Ascending aorta (tissue), 2 donors: ENCODE measurements at regions not wholly inside any gene's neighbourhood (a gene's known extent, or its start where the extent isn't known, plus 50 kb on each side); places are given as distances from the start of the nearest gene placed in this dataset.

Source experiments
- DNase-seq, 2 donors: peaks; one replicate each; pipeline ENCODE4 v3.0.0-alpha.2; 2019; ENCODE audit warnings: low spot score in 2 of 2
- H3K27ac ChIP-seq, 2 donors: fragments of 200-600 bp; sonication (generic); one replicate each; pipeline ENCODE4 v1.5.1; 2016 to 2017; ENCODE audit warnings: mild to moderate bottlenecking in 1 of 2
- H3K27me3 ChIP-seq: fragments of 200-600 bp; sonication (generic); one replicate; pipeline ENCODE4 v1.5.1; 2017
- H3K36me3 ChIP-seq, 2 donors: fragments of 200-600 bp; sonication (generic); one replicate each; pipeline ENCODE4 v1.5.1; 2016
- H3K4me1 ChIP-seq, 2 donors: fragments of 200-600 bp; sonication (generic); one replicate each; pipeline ENCODE4 v1.5.1; 2016 to 2017; ENCODE audit warnings: mild to moderate bottlenecking in 1 of 2
- H3K4me3 ChIP-seq, 2 donors: fragments of 200-600 bp; sonication (generic); one replicate each; pipeline ENCODE4 v1.5.1; 2016 to 2017; ENCODE audit warnings: mild to moderate bottlenecking in 1 of 2
- H3K9me3 ChIP-seq, 2 donors: fragments of 200-600 bp; sonication (generic); one replicate each; pipeline ENCODE4 v1.5.1; 2016
- intact Hi-C: fragments of 100-400 bp; cut with DNase I; formaldehyde crosslinking; loops from one replicate; pipeline ENCODE4 v1.15.1; 2023
- TF ChIP-seq, protein P1 (sequence below), 3 experiments: fragments of 200-600 bp in 2 of 3; fragments of 450-650 bp in 1 of 3; sonication (generic) in 2 of 3; IDR thresholded peaks; one replicate each; pipeline ENCODE4 v1.5.1; 2016 to 2019; ENCODE audit warnings: antibody characterized with exemption in 3 of 3, mild to moderate bottlenecking in 1 of 3, moderate library complexity in 1 of 3

DNA sequence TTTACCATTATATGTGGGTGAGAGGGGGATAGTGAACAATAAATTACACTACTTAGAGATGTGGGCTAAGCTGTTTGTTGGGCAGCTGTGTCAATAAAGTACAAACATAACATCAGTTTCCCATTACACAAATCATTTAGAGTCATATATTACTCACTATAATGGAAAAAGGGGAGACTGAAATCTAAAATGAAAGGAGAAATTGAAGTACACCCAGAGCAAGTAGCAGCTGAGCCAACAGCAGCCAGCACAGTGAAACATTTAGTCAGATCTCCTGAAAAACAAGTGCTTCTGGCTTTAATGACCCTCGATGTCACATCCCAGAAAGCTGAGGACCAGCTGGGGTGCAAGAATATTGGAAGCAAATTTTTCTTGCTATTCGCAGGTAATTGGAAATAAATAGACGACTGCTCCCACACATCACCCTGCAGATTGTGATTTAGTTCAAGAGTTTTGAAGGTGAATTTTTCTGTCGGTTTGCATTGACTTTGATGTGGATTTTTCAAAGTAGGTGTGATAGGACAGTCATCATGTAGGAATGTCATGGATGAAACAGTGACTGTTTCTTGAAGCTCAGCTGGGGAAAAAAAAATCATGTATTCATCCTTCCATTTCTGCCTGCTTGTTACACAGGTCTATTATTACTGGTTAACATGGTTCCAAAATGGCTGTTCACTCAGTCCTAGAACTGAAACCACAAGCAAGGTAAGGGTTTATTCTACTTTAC lies 1607.3 kb upstream of the CELF4 start:
- no peaks in the 10 kb centered on the region for H3K9me3 ChIP-seq
- TF ChIP-seq, protein P1, sequence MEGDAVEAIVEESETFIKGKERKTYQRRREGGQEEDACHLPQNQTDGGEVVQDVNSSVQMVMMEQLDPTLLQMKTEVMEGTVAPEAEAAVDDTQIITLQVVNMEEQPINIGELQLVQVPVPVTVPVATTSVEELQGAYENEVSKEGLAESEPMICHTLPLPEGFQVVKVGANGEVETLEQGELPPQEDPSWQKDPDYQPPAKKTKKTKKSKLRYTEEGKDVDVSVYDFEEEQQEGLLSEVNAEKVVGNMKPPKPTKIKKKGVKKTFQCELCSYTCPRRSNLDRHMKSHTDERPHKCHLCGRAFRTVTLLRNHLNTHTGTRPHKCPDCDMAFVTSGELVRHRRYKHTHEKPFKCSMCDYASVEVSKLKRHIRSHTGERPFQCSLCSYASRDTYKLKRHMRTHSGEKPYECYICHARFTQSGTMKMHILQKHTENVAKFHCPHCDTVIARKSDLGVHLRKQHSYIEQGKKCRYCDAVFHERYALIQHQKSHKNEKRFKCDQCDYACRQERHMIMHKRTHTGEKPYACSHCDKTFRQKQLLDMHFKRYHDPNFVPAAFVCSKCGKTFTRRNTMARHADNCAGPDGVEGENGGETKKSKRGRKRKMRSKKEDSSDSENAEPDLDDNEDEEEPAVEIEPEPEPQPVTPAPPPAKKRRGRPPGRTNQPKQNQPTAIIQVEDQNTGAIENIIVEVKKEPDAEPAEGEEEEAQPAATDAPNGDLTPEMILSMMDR (IDR thresholded peaks at IDR 0.05): no peak
- no peaks in the 10 kb centered on the region for H3K36me3 ChIP-seq
- H3K4me3 ChIP-seq: no peak overlapping the region
- no peak overlapping the region for H3K27ac ChIP-seq
- DNase-seq: no peak
- H3K27me3 ChIP-seq: no peaks in the 10 kb centered on the region
- H3K4me1 ChIP-seq: no peaks in the 10 kb centered on the region
- intact Hi-C loops: no loop called here

DNA sequence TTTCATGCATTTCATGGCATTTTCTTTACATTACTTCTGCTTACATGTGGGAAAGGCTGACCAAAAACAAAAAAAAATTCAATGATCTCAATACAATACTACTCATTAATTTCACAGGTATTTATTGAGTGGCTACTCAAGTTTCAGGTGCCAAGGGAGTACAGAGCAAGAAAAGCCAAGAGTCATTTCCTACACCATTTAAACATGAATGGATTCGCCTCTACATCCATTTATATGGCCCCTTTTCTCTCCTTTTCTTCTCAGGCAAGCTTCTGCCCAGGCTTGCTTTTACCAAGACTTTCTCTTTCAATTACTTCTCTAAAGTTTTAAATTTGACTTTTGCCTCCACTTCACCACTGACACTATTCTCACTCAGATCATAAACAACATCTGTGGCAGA lies 1603.1 kb upstream of the CELF4 start:
- Histone ChIP-seq H3K9me3 (no peaks in the 10 kb centered on the region), H3K27ac (no peak overlapping the region), H3K27me3 (no peaks in the 10 kb centered on the region), H3K4me1 (no peaks in the 10 kb centered on the region), H3K36me3 (no peaks in the 10 kb centered on the region), H3K4me3 (no peak overlapping the region)
- TF ChIP-seq, protein P1 (IDR thresholded peaks at IDR 0.05): no peak
- DNase-seq: no peak
- intact Hi-C loops: no loop called here

DNA sequence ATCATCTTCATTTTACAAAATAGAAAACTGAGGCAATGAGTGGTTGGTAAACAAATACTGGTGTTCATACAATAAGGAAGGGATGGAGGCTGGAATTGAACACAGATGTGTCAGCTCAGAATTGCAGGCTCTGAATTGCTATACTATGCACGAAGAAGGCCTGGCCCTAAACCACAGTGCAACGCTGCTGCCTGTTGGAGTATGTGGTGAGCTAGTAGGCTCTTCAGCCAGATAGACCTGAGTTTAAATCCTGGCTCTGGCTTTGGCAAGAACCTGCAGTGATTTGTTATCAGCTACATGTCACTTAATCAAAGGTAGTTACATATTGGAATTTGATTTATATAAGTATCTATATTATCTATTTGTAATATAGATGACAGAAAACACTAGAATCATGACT lies 1602.4 kb upstream of the CELF4 start:
- H3K4me3 ChIP-seq: no peak overlapping the region
- H3K27ac ChIP-seq: no peak overlapping the region
- DNase-seq: no peak
- no peaks in the 10 kb centered on the region for H3K9me3 ChIP-seq
- intact Hi-C loops: no loop called here
- H3K4me1 ChIP-seq: no peaks in the 10 kb centered on the region
- TF ChIP-seq, protein P1 (IDR thresholded peaks at IDR 0.05): no peak
- no peaks in the 10 kb centered on the region for H3K27me3 ChIP-seq
- no peaks in the 10 kb centered on the region for H3K36me3 ChIP-seq

DNA sequence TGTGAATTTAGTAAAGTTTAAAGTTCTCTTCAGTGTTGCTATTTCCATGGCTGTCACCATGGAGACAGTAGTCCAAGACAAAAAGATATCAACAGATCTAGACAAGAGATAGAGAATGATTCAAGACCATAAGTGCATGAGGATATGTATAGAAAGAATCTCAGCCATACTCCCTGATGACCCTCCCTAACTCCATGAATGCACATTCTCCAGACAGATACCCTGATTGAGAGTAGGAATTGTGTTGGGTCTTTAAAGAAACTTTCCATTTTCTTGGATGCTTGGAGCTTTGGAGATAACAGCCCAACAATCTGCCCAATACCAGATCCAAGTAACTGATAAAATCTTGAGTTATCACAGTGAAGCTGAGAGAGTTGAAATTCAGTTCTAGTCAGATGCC lies 1601.2 kb upstream of the CELF4 start:
- Histone ChIP-seq H3K4me3 (no peak overlapping the region), H3K9me3 (no peaks in the 10 kb centered on the region), H3K27ac (no peak overlapping the region), H3K27me3 (no peaks in the 10 kb centered on the region), H3K4me1 (no peaks in the 10 kb centered on the region), H3K36me3 (no peaks in the 10 kb centered on the region)
- TF ChIP-seq, protein P1 (IDR thresholded peaks at IDR 0.05): no peak
- DNase-seq: no peak
- intact Hi-C loops: no loop called here

DNA sequence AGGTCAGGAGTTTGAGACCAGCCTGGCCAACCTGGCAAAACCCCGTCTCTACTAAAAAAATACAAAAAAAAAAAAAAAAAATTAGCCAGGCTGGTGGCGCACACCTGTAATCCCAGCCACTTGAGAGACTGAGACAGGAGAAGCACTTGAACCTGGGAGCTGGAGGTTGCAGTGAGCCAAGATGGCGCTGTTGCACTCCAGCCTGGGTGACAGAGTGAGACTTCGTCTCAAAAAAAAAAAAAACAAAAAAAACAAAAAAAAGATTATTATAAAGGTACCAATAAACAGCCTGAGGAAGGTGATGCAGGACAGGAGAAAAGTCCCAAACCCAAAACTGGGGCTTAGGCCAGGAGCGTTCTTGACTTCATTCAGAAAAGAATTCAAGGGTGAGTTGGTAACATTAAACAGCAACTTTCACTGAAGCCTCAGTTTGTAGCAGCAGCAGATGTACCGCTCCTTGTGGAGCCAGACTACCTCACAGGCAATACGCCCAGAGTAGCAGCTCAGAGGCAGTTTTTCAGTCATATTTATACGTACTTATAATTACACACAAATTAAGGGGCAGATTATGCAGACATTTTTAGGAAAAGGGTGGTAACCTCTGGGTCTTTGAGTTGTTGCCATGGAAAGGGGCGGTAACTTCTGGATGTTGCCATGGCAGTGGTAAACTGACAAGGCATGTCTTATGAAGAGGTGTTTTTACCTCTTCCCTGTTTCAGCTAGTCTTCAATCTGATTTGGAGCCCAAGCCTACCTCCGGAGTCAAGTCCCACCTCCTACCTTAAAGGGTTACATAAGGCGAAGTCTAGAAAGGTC lies 1596.6 kb upstream of the CELF4 start:
- H3K9me3 ChIP-seq: no peaks in the 10 kb centered on the region
- H3K27me3 ChIP-seq: no peaks in the 10 kb centered on the region
- no peak overlapping the region for H3K4me3 ChIP-seq
- DNase-seq: no peak
- H3K27ac ChIP-seq: no peak overlapping the region
- TF ChIP-seq, protein P1 (IDR thresholded peaks at IDR 0.05): no peak
- no peaks in the 10 kb centered on the region for H3K4me1 ChIP-seq
- H3K36me3 ChIP-seq: no peaks in the 10 kb centered on the region
- intact Hi-C loops: no loop called here
